Right ventricle myocardium inferior (tissue), 1 donor: ENCODE measurements at regions not wholly inside any gene's neighbourhood (a gene's known extent, or its start where the extent isn't known, plus 50 kb on each side); places are given as distances from the start of the nearest gene placed in this dataset.
A peak's percentile ranks its signal among the peaks of the same experiment; 100 is the strongest.

Experiments
- ATAC-seq: fragments of 200-7000 bp; cut with Tn5 transposase; one replicate; pipeline ENCODE4 v1.9.1; 2020; ENCODE audit warnings: mild to moderate bottlenecking, moderate library complexity
- DNase-seq: peaks from one replicate; pipeline ENCODE4 v3.0.0; 2021; ENCODE audit errors: missing footprints
- intact Hi-C: fragments of 100-400 bp; cut with DNase I; formaldehyde crosslinking; loops from one replicate; pipeline ENCODE4 v1.11.0; 2022
- donor health status: DM: no; HTN: yes; CAD: no; lungs with severe emphysema.

GRCh38 chr4:127140306-127140705 lies 492.5 kb upstream of the INTU start:
- intact Hi-C loops, result no loop called here
- no peak for DNase-seq
- no peak for ATAC-seq

GRCh38 chr4:127141856-127142255 lies 490.9 kb upstream of the INTU start:
- ATAC-seq, result no peak
- DNase-seq, result no peak
- intact Hi-C loops, result no loop called here

- no peak for ATAC-seq
- intact Hi-C loops, result no loop called here
- DNase-seq, result no peak
Measured at GRCh38 chr4:127143460-127144195, 489.1 kb upstream of the INTU start.

- DNase-seq, result no peak
- intact Hi-C loops, result no loop called here
- ATAC-seq, result no peak
Measured at GRCh38 chr4:127145006-127145540, 487.7 kb upstream of the INTU start.

GRCh38 chr4:127148165-127148564 lies 484.6 kb upstream of the INTU start:
- ATAC-seq (no peak), DNase-seq (no peak)
- intact Hi-C loops, result no loop called here

GRCh38 chr4:127149086-127149485 lies 483.7 kb upstream of the INTU start:
- DNase-seq (no peak), ATAC-seq (no peak)
- intact Hi-C loops, result no loop called here

- no peak for ATAC-seq
- no peak for DNase-seq
Measured at GRCh38 chr4:127151941-127152340, 480.8 kb upstream of the INTU start.

GRCh38 chr4:127155116-127155515 lies 477.6 kb upstream of the INTU start:
- no peak for DNase-seq
- intact Hi-C loops, result no loop called here
- no peak for ATAC-seq

More at GRCh38 chr4:127151941-127152340, 480.8 kb upstream of the INTU start:
- intact Hi-C loops, result no loop called here

- DNase-seq (no peak), ATAC-seq (no peak)
- intact Hi-C loops, result no loop called here
Measured at GRCh38 chr4:127155555-127155954, 477.2 kb upstream of the INTU start.

- peak; percentile 72 for ATAC-seq
- DNase-seq, result no peak
- intact Hi-C loops, result no loop called here
Measured at GRCh38 chr4:127162741-127163140, 470.0 kb upstream of the INTU start.

- no peak for ATAC-seq
- intact Hi-C loops, result no loop called here
- no peak for DNase-seq
Measured at GRCh38 chr4:127165971-127166370, 466.8 kb upstream of the INTU start.

- no peak for DNase-seq
- ATAC-seq, result no peak
- intact Hi-C loops, result no loop called here
Measured at GRCh38 chr4:127174201-127174600, 458.6 kb upstream of the INTU start.

- ATAC-seq (no peak), DNase-seq (no peak)
- intact Hi-C loops, result no loop called here
Measured at GRCh38 chr4:127174616-127175015, 458.1 kb upstream of the INTU start.

GRCh38 chr4:127179256-127180087 lies 453.3 kb upstream of the INTU start:
- DNase-seq (no peak), ATAC-seq (no peak)
- intact Hi-C loops, result no loop called here

GRCh38 chr4:127181001-127181400 lies 451.8 kb upstream of the INTU start:
- ATAC-seq, result no peak
- intact Hi-C loops, result no loop called here
- no peak for DNase-seq

- intact Hi-C loops, result no loop called here
- no peak for DNase-seq
- no peak for ATAC-seq
Measured at GRCh38 chr4:127182687-127183086, 450.1 kb upstream of the INTU start.

GRCh38 chr4:127188847-127189246 lies 443.9 kb upstream of the INTU start:
- DNase-seq (no peak), ATAC-seq (no peak)
- intact Hi-C loops, result no loop called here

GRCh38 chr4:127194281-127194680 lies 438.5 kb upstream of the INTU start:
- ATAC-seq (no peak), DNase-seq (no peak)
- intact Hi-C loops, result no loop called here

- intact Hi-C loops, result loop anchor here (5.0 kb wide), 1 partner anchor 340 kb away; no protein-coding TSS in a partner anchor
- ATAC-seq (peak; percentile 95), DNase-seq (peak; percentile 61)
Measured at GRCh38 chr4:127196655-127197352, 436.0 kb upstream of the INTU start.
